B cell (primary cell): ENCODE measurements at regions not wholly inside any gene's neighbourhood (a gene's known extent, or its start where the extent isn't known, plus 50 kb on each side); places are given as distances from the start of the nearest gene placed in this dataset.

Experiments
- ATAC-seq: fragments of 200-7000 bp; cut with Tn5 transposase; one replicate; pipeline ENCODE4 v1.10.0; 2021; ENCODE audit warnings: low read depth, mild to moderate bottlenecking, moderate number of reproducible peaks, moderate library complexity
- CTCF ChIA-PET: fragments of 350-600 bp; sonication (Branson Sonifier 250); formaldehyde crosslinking; loops from one replicate; lab custom pipeline; 2021; ENCODE audit warnings: antibody characterized with exemption, inconsistent platforms; lab: Charles Lee
- POLR2A ChIA-PET: fragments of 350-600 bp; sonication (Branson Sonifier 250); formaldehyde crosslinking; loops from one replicate; lab custom pipeline; 2021; ENCODE audit warnings: antibody characterized with exemption; lab: Charles Lee
- DNase-seq: peaks from one replicate; pipeline ENCODE4 v3.0.0; 2013
- H2AFZ ChIP-seq: 2 replicates; pipeline ENCODE4 v1.6.1; 2012; ENCODE audit warnings: mild to moderate bottlenecking, low read depth, low read length; ENCODE audit not compliant: insufficient read depth, poor library complexity, severe bottlenecking
- H3K27ac ChIP-seq, 2 donors: 1 replicate in 1 of 2; 2 replicates in 1 of 2; pipeline ENCODE4 v1.5.1; 2012 to 2013; ENCODE audit warnings: low read length in 2 of 2, mild to moderate bottlenecking in 2 of 2, moderate library complexity in 1 of 2
- H3K27me3 ChIP-seq, 4 experiments: fragments of 200-600 bp in 1 of 4; sonication (generic) in 1 of 4; replicated peaks in 1 of 4; 1 replicate in 2 of 4; 2 replicates in 2 of 4; pipeline versions ENCODE4 v1.6.1 to v1.7.0; 2013 to 2016; ENCODE audit warnings: low read length in 3 of 4, mild to moderate bottlenecking in 2 of 4, mixed read lengths in 1 of 4, moderate library complexity in 1 of 4; ENCODE audit not compliant: insufficient read depth in 4 of 4, control insufficient read depth in 3 of 4; ENCODE audit errors: control extremely low read depth in 1 of 4
- H3K36me3 ChIP-seq, 2 experiments: replicated peaks in 1 of 2; 1 replicate in 1 of 2; 2 replicates in 1 of 2; pipeline versions ENCODE4 v1.6.1 to v1.7.1; 2013; ENCODE audit warnings: low read length in 1 of 2; ENCODE audit not compliant: insufficient read depth in 2 of 2, control insufficient read depth in 1 of 2; ENCODE audit errors: control extremely low read depth in 1 of 2, extremely low read depth in 1 of 2
- H3K4me1 ChIP-seq, 2 donors: fragments of 200-600 bp in 1 of 2; sonication (generic) in 1 of 2; 1 replicate in 1 of 2; 2 replicates in 1 of 2; pipeline versions ENCODE4 v1.5.1 to v1.6.1; 2013 to 2017; ENCODE audit warnings: low read length in 2 of 2; ENCODE audit not compliant: control insufficient read depth in 2 of 2, insufficient read depth in 2 of 2
- H3K4me2 ChIP-seq: replicated peaks from 2 replicates; pipeline ENCODE3; 2012; ENCODE audit warnings: mild to moderate bottlenecking, low read depth, low read length; ENCODE audit not compliant: poor library complexity, severe bottlenecking
- H3K4me3 ChIP-seq, 5 experiments: fragments of 200-600 bp in 1 of 5; sonication (generic) in 1 of 5; 1 replicate in 3 of 5; 2 replicates in 2 of 5; pipeline versions ENCODE4 v1.5.1 to v1.7.0; 2011 to 2016; ENCODE audit warnings: low read length in 4 of 5, mild to moderate bottlenecking in 4 of 5, low read depth in 2 of 5, control low read depth in 1 of 5, moderate library complexity in 1 of 5; ENCODE audit not compliant: insufficient read depth in 1 of 5; ENCODE audit errors: control extremely low read depth in 1 of 5, extremely low read depth in 1 of 5
- H3K79me2 ChIP-seq: fragments of 200-600 bp; sonication (generic); one replicate; pipeline ENCODE4 v1.6.0; 2016; ENCODE audit warnings: low read length; ENCODE audit not compliant: control insufficient read depth, insufficient read depth
- H3K9ac ChIP-seq: fragments of 200-600 bp; sonication (generic); 2 replicates; pipeline ENCODE4 v1.6.1; 2017; ENCODE audit warnings: mild to moderate bottlenecking, low read length, moderate library complexity
- H3K9me3 ChIP-seq, 3 donors: one replicate each; pipeline versions ENCODE4 v1.6.1 to v1.7.1; 2013; ENCODE audit warnings: low read length in 2 of 3; ENCODE audit not compliant: control insufficient read depth in 2 of 3, insufficient read depth in 1 of 3; ENCODE audit errors: control extremely low read depth in 1 of 3
- H4K20me1 ChIP-seq: 2 replicates; pipeline ENCODE4 v1.6.0; 2012; ENCODE audit warnings: mild to moderate bottlenecking, low read length; ENCODE audit not compliant: insufficient read depth, control insufficient read depth, poor library complexity, severe bottlenecking
- H3K27ac Mint-ChIP-seq: one replicate; pipeline ENCODE4 v1.8.0; 2021; ENCODE audit warnings: mixed read lengths
- H3K27me3 Mint-ChIP-seq: one replicate; pipeline ENCODE4 v1.8.0; 2021; ENCODE audit warnings: mixed read lengths
- H3K4me1 Mint-ChIP-seq: one replicate; pipeline ENCODE4 v1.8.0; 2021; ENCODE audit warnings: mixed read lengths
- H3K4me3 Mint-ChIP-seq: one replicate; pipeline ENCODE4 v1.8.0; 2021; ENCODE audit warnings: mixed read lengths
- H3K9me3 Mint-ChIP-seq: one replicate; pipeline ENCODE4 v1.8.0; 2022; ENCODE audit warnings: mixed read lengths; ENCODE audit not compliant: insufficient read depth
- EZH2 ChIP-seq: IDR thresholded peaks from 2 replicates; pipeline ENCODE4 v1.6.1; 2012; ENCODE audit warnings: borderline replicate concordance, low read depth, mild to moderate bottlenecking, moderate library complexity, low read length; ENCODE audit not compliant: insufficient read depth, poor library complexity, severe bottlenecking
- WGBS: methylation state at CpG from one replicate; pipeline ENCODE4 v1.1.5; 2013; ENCODE audit warnings: missing lambda C conversion rate; ENCODE audit not compliant: insufficient coverage; 5-methylcytosine and 5-hydroxymethylcytosine counted together
- intact Hi-C: fragments of 100-400 bp; cut with micrococcal nuclease; formaldehyde crosslinking; loops from one replicate; pipeline ENCODE4 v1.10.0; 2022
- TF ChIP-seq, protein P1 (sequence below): fragments of 200-600 bp; IDR thresholded peaks from one replicate; pipeline ENCODE4 v1.8.0; 2022; ENCODE audit warnings: antibody characterized with exemption, mild to moderate bottlenecking

GRCh38 chr2:7646024-7646423 lies 728.8 kb downstream of the RNF144A start:
- no peak for TF ChIP-seq EZH2
- TF ChIP-seq, protein P1, sequence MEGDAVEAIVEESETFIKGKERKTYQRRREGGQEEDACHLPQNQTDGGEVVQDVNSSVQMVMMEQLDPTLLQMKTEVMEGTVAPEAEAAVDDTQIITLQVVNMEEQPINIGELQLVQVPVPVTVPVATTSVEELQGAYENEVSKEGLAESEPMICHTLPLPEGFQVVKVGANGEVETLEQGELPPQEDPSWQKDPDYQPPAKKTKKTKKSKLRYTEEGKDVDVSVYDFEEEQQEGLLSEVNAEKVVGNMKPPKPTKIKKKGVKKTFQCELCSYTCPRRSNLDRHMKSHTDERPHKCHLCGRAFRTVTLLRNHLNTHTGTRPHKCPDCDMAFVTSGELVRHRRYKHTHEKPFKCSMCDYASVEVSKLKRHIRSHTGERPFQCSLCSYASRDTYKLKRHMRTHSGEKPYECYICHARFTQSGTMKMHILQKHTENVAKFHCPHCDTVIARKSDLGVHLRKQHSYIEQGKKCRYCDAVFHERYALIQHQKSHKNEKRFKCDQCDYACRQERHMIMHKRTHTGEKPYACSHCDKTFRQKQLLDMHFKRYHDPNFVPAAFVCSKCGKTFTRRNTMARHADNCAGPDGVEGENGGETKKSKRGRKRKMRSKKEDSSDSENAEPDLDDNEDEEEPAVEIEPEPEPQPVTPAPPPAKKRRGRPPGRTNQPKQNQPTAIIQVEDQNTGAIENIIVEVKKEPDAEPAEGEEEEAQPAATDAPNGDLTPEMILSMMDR: no peak
- Mint-ChIP-seq H3K9me3 (peaks cover 10% of the 10 kb centered on the region), H3K4me1 (no peaks in the 10 kb centered on the region), H3K27ac (no peak overlapping the region), H3K4me3 (no peak overlapping the region), H3K27me3 (peaks cover 8% of the 10 kb centered on the region)
- no peak overlapping the region for H3K27ac ChIP-seq
- no peaks in the 10 kb centered on the region for H3K36me3 ChIP-seq
- no peak overlapping the region for H3K4me2 ChIP-seq
- no peak overlapping the region for H2AFZ ChIP-seq
- ATAC-seq: no peak
- 38% methylated on average over 1 of the region's 3 CpGs for WGBS
- intact Hi-C loops: no loop called here
- no peaks in the 10 kb centered on the region for H3K79me2 ChIP-seq
- ChIA-PET CTCF (no interaction called here), POLR2A (no interaction called here)
- H3K27me3 ChIP-seq: no peaks in the 10 kb centered on the region
- H3K4me1 ChIP-seq: no peaks in the 10 kb centered on the region
- no peak for DNase-seq
- no peak overlapping the region for H3K4me3 ChIP-seq
- peaks cover 2 to 4% (median 2%) of the 10 kb centered on the region in 3 donors for H3K9me3 ChIP-seq
- no peak overlapping the region for H3K9ac ChIP-seq
- H4K20me1 ChIP-seq: no peaks in the 10 kb centered on the region

- Mint-ChIP-seq H3K27me3 (peaks cover 8% of the 10 kb centered on the region), H3K4me3 (no peak overlapping the region), H3K27ac (no peak overlapping the region), H3K9me3 (peaks cover 8% of the 10 kb centered on the region), H3K4me1 (no peaks in the 10 kb centered on the region)
- POLR2A ChIA-PET: no interaction called here
- intact Hi-C loops: no loop called here
- H4K20me1 ChIP-seq: no peaks in the 10 kb centered on the region
- no peak for ATAC-seq
- H2AFZ ChIP-seq: no peak overlapping the region
- no peak overlapping the region for H3K27ac ChIP-seq
- H3K4me2 ChIP-seq: no peak overlapping the region
- CTCF ChIA-PET: interaction anchor here (0.6 kb wide), 1 partner anchor 71 kb away, joined by 3 read pairs; no protein-coding TSS in a partner anchor
- H3K4me3 ChIP-seq: no peak overlapping the region
- no peaks in the 10 kb centered on the region for H3K4me1 ChIP-seq
- no peak overlapping the region for H3K9ac ChIP-seq
- no peaks in the 10 kb centered on the region for H3K79me2 ChIP-seq
- 100% methylated on average over 1 of the region's 6 CpGs for WGBS
- no peaks in the 10 kb centered on the region for H3K9me3 ChIP-seq
- H3K27me3 ChIP-seq: no peaks in the 10 kb centered on the region
- TF ChIP-seq, protein P1: no peak
- TF ChIP-seq EZH2: no peak
- no peaks in the 10 kb centered on the region for H3K36me3 ChIP-seq
- DNase-seq: no peak
These were observed 729.4 kb downstream of the RNF144A start for GRCh38 chr2:7646661-7647060.
